GM12891 (cell line): ENCODE measurements at regions not wholly inside any gene's neighbourhood (a gene's known extent, or its start where the extent isn't known, plus 50 kb on each side); places are given as distances from the start of the nearest gene placed in this dataset.
"Not testable (repeated sequence)": the region's sequence is repeated elsewhere in the genome, so short reads cannot be mapped to it uniquely, and the experiment has no call there.

Experiments used
- POLR2A ChIP-seq: IDR thresholded peaks from 2 replicates; pipeline ENCODE4 v1.6.1; 2011; ENCODE audit warnings: low read depth, low read length, control low read depth
- POU2F2 ChIP-seq: IDR thresholded peaks from 2 replicates; pipeline ENCODE4 v1.6.1; 2011; ENCODE audit warnings: low read depth, mild to moderate bottlenecking, control low read depth, low read length, moderate library complexity
- TAF1 ChIP-seq: IDR thresholded peaks from 2 replicates; pipeline ENCODE4 v1.6.1; 2011; ENCODE audit warnings: low read depth, low read length, control low read depth

DNA sequence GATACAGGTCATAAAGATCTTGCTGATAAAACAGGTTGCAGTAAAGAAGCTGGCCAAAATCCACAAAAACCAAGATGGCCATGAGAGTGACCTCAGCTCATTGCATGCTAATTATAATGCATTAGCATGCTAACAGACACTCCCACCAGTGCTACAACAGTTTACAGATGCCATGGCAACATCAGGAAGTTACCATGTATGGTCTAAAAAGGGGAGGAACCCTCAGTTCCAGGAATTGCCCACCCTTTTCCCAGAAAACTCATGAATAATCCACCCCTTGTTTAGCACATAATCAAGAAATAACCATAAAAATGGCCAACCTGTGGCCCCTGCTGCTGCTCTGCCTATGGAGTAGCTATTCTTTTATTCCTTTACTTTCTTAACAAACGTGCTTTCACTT lies 284.2 kb downstream of the MED10 start:
- not testable (repeated sequence) for TF ChIP-seq TAF1, POLR2A, POU2F2
